Upper lobe of left lung (tissue), 4 donors: ENCODE measurements at regions not wholly inside any gene's neighbourhood (a gene's known extent, or its start where the extent isn't known, plus 50 kb on each side); places are given as distances from the start of the nearest gene placed in this dataset.

ENCODE experiments used
- CTCF ChIP-seq, 6 experiments: fragments of 450-650 bp in 4 of 6; fragments of 200-600 bp in 2 of 6; sonication (generic) in 2 of 6; IDR thresholded peaks; one replicate each; pipeline ENCODE4 v1.5.1; 2016 to 2019; ENCODE audit warnings: antibody characterized with exemption in 6 of 6
- EP300 ChIP-seq, 4 donors: sonication (generic); formaldehyde crosslinking; IDR thresholded peaks; one replicate each; pipeline ENCODE4 v1.5.1; 2017; ENCODE audit warnings: antibody characterized with exemption in 4 of 4, control low read depth in 2 of 4
- POLR2A ChIP-seq, 4 donors: fragments of 450-650 bp; IDR thresholded peaks; one replicate each; pipeline ENCODE4 v1.5.1; 2016 to 2017; ENCODE audit warnings: antibody characterized with exemption in 4 of 4, mild to moderate bottlenecking in 2 of 4

GRCh38 chr19:34578173-34578572 lies 96.6 kb downstream of the WTIP start:
- TF ChIP-seq CTCF (IDR thresholded peaks at IDR 0.05) (no peak), POLR2A (IDR thresholded peaks at IDR 0.05) (no peak), EP300 (IDR thresholded peaks at IDR 0.05) (no peak)
